PC-9 (cell line): ENCODE measurements at regions not wholly inside any gene's neighbourhood (a gene's known extent, or its start where the extent isn't known, plus 50 kb on each side); places are given as distances from the start of the nearest gene placed in this dataset.

Source experiments
- EZH2 ChIP-seq: fragments of 200-600 bp; sonication (generic); IDR thresholded peaks from 2 replicates; pipeline ENCODE4 v1.8.0; 2017; ENCODE audit warnings: antibody characterized with exemption, low read depth
- TF ChIP-seq, protein P1 (sequence below): fragments of 200-600 bp; sonication (generic); conservative IDR thresholded peaks from 2 replicates; pipeline ENCODE4 v1.6.1; 2017; ENCODE audit warnings: mixed run types, antibody characterized with exemption, mild to moderate bottlenecking, moderate library complexity

DNA sequence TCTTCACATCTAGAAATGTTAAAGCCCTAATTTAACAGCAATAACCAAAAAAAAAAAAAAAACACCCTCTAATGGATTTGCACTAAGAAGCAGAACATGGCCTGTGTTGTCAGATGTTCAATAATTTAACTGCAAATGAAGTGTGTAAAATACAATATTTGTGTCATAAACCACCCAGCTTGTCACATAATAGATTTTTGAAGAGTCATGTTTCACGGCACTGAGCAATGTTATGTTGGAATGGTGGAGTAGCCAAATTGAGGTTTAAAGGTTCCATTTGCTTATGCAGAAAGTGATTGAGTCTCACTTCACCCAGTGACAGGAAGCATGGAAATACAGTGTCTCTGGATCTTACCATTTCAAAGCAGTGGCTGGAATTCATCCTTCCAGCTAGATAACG is 173.2 kb upstream of the XYLT1 start:
- TF ChIP-seq, protein P1, sequence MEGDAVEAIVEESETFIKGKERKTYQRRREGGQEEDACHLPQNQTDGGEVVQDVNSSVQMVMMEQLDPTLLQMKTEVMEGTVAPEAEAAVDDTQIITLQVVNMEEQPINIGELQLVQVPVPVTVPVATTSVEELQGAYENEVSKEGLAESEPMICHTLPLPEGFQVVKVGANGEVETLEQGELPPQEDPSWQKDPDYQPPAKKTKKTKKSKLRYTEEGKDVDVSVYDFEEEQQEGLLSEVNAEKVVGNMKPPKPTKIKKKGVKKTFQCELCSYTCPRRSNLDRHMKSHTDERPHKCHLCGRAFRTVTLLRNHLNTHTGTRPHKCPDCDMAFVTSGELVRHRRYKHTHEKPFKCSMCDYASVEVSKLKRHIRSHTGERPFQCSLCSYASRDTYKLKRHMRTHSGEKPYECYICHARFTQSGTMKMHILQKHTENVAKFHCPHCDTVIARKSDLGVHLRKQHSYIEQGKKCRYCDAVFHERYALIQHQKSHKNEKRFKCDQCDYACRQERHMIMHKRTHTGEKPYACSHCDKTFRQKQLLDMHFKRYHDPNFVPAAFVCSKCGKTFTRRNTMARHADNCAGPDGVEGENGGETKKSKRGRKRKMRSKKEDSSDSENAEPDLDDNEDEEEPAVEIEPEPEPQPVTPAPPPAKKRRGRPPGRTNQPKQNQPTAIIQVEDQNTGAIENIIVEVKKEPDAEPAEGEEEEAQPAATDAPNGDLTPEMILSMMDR: no peak
- no peak for TF ChIP-seq EZH2
